GM12878 (cell line): ENCODE measurements at regions not wholly inside any gene's neighbourhood (a gene's known extent, or its start where the extent isn't known, plus 50 kb on each side); places are given as distances from the start of the nearest gene placed in this dataset.

Experiments
- ATAC-seq: fragments of 200-7000 bp; cut with Tn5 transposase; 3 replicates; pipeline ENCODE4 v1.9.1; 2020; ENCODE audit warnings: mild to moderate bottlenecking, moderate library complexity
- BruUV-seq: library from RNA; stranded (reverse); fragments of 400-500 nt; replicated peaks from 2 replicates; lab custom pipeline; 2021; lab: Mats Ljungman, UMichigan
- CTCF ChIA-PET: fragments of 300-600 bp; sonication (Branson Sonifier 250); formaldehyde crosslinking; extraction: SDS; loops from one replicate; lab custom pipeline; 2021; ENCODE audit warnings: inconsistent platforms; lab: Yijun Ruan, JAX
- POLR2A ChIA-PET: fragments of 350-600 bp; formaldehyde crosslinking; extraction: SDS; loops from one replicate; lab custom pipeline; 2021; ENCODE audit warnings: inconsistent platforms; lab: Charles Lee
- RAD21 ChIA-PET: fragments of 300-600 bp; sonication (Branson Sonifier 250); formaldehyde crosslinking; loops from one replicate; lab custom pipeline; 2023; ENCODE audit warnings: antibody characterized with exemption; ENCODE audit not compliant: unreplicated experiment; lab: Charles Lee
- SMC1A ChIA-PET: fragments of 300-600 bp; sonication (Branson Sonifier 250); formaldehyde crosslinking; loops from one replicate; lab custom pipeline; 2023; ENCODE audit not compliant: unreplicated experiment, uncharacterized antibody; lab: Charles Lee
- DNase-seq: peaks from one replicate; pipeline ENCODE4 v3.0.0-alpha.2; 2011; ENCODE audit warnings: low read depth, low spot score
- FAIRE-seq: peaks from 3 replicates; lab custom pipeline; 2011; peaks lifted over from hg19 to GRCh38; lab: Jason Lieb, UNC
- H2AFZ ChIP-seq: 2 replicates; pipeline ENCODE4 v1.6.0; 2011; ENCODE audit warnings: low read depth, low read length, control low read depth; ENCODE audit not compliant: control insufficient read depth
- H3K27ac ChIP-seq: 2 replicates; pipeline ENCODE4 v1.5.1; 2011; ENCODE audit warnings: control low read depth; ENCODE audit not compliant: control insufficient read depth, insufficient read depth
- H3K27me3 ChIP-seq, 2 experiments: replicated peaks in 1 of 2; 2 replicates each; pipeline versions ENCODE4 v1.6.0 to v1.6.1; 2011; ENCODE audit warnings: low read length in 1 of 2; ENCODE audit not compliant: control insufficient read depth in 2 of 2, insufficient read depth in 2 of 2
- H3K36me3 ChIP-seq, 2 experiments: 2 replicates each; pipeline ENCODE4 v1.5.1; 2011; ENCODE audit warnings: low read length in 1 of 2; ENCODE audit not compliant: control insufficient read depth in 2 of 2, insufficient read depth in 2 of 2
- H3K4me1 ChIP-seq: 2 replicates; pipeline ENCODE4 v1.6.1; 2011; ENCODE audit warnings: mild to moderate bottlenecking, low read length, moderate library complexity, mixed read lengths; ENCODE audit not compliant: control insufficient read depth, insufficient read depth
- H3K4me2 ChIP-seq: 2 replicates; pipeline ENCODE4 v1.6.0; 2011; ENCODE audit warnings: control low read depth; ENCODE audit not compliant: control insufficient read depth, insufficient read depth
- H3K4me3 ChIP-seq: fragments of 200-600 bp; sonication (generic); 2 replicates; pipeline ENCODE4 v1.5.1; 2016
- H3K79me2 ChIP-seq: 2 replicates; pipeline ENCODE4 v1.6.0; 2011; ENCODE audit warnings: low read length; ENCODE audit not compliant: control insufficient read depth, insufficient read depth
- H3K9ac ChIP-seq: 2 replicates; pipeline ENCODE4 v1.8.0; 2011; ENCODE audit warnings: low read length, control low read depth, mixed read lengths; ENCODE audit not compliant: control insufficient read depth, insufficient read depth
- H3K9me3 ChIP-seq: replicated peaks from 3 replicates; pipeline ENCODE4 v1.5.1; 2011; ENCODE audit warnings: mild to moderate bottlenecking, low read length; ENCODE audit not compliant: control insufficient read depth, insufficient read depth
- H4K20me1 ChIP-seq: 2 replicates; pipeline ENCODE4 v1.6.0; 2011; ENCODE audit not compliant: control insufficient read depth, insufficient read depth
- BRCA1 ChIP-seq: IDR thresholded peaks from 2 replicates; pipeline ENCODE4 v1.6.1; 2011; ENCODE audit warnings: low read depth, low read length, improper control_type of control experiment
- CHD1 ChIP-seq: IDR thresholded peaks from 2 replicates; pipeline ENCODE4 v1.6.1; 2012; ENCODE audit warnings: low read depth, low read length, improper control_type of control experiment
- EGR1 ChIP-seq, 2 experiments: IDR thresholded peaks; 1 replicate in 1 of 2; 2 replicates in 1 of 2; pipeline ENCODE4 v1.6.1; 2011 to 2012; ENCODE audit warnings: low read depth in 2 of 2, low read length in 2 of 2, borderline replicate concordance in 1 of 2, mild to moderate bottlenecking in 1 of 2, moderate library complexity in 1 of 2
- ETV6 ChIP-seq, 2 experiments: fragments of 450-650 bp in 1 of 2; IDR thresholded peaks in 1 of 2; conservative IDR thresholded peaks in 1 of 2; 2 replicates each; pipeline ENCODE4 v1.6.1; 2014; ENCODE audit warnings: antibody characterized with exemption in 1 of 2, borderline replicate concordance in 1 of 2, low read depth in 1 of 2, mild to moderate bottlenecking in 1 of 2, moderate library complexity in 1 of 2
- HCFC1 ChIP-seq: fragments of 150-350 bp; IDR thresholded peaks from 2 replicates; pipeline ENCODE4 v1.6.1; 2014; ENCODE audit warnings: low read length
- IRF4 ChIP-seq: IDR thresholded peaks from 2 replicates; pipeline ENCODE4 v1.6.1; 2011; ENCODE audit warnings: low read depth, low read length
- MAX ChIP-seq: IDR thresholded peaks from 2 replicates; pipeline ENCODE4 v1.6.1; 2012; ENCODE audit warnings: low read depth, low read length, improper control_type of control experiment
- MXI1 ChIP-seq: fragments of 150-350 bp; IDR thresholded peaks from 2 replicates; pipeline ENCODE4 v1.6.1; 2011; ENCODE audit warnings: low read depth, mild to moderate bottlenecking, inconsistent platforms, low read length, improper control_type of control experiment
- NFXL1 ChIP-seq: fragments of 450-650 bp; IDR thresholded peaks from 2 replicates; pipeline ENCODE4 v1.6.1; 2017; ENCODE audit warnings: antibody characterized with exemption, mild to moderate bottlenecking, borderline replicate concordance
- NR2F1 ChIP-seq: fragments of 450-650 bp; conservative IDR thresholded peaks from 2 replicates; pipeline ENCODE4 v1.6.1; 2017; ENCODE audit warnings: mild to moderate bottlenecking
- PAX5 ChIP-seq: IDR thresholded peaks from 2 replicates; pipeline ENCODE4 v1.6.1; 2011; ENCODE audit warnings: low read depth, low read length, borderline replicate concordance
- PAX8 ChIP-seq: fragments of 450-650 bp; IDR thresholded peaks from 2 replicates; pipeline ENCODE4 v1.6.1; 2017; ENCODE audit warnings: mild to moderate bottlenecking, moderate library complexity
- RELA ChIP-seq: fragments of 450-650 bp; IDR thresholded peaks from 2 replicates; pipeline ENCODE4 v1.8.0; 2014; ENCODE audit warnings: borderline replicate concordance; ENCODE audit not compliant: partially characterized antibody
- SRF ChIP-seq, 2 experiments: IDR thresholded peaks; 2 replicates each; pipeline ENCODE4 v1.6.1; 2011; ENCODE audit warnings: low read depth in 2 of 2, low read length in 2 of 2, mild to moderate bottlenecking in 1 of 2, moderate library complexity in 1 of 2
- SUPT20H ChIP-seq: IDR thresholded peaks from 2 replicates; pipeline ENCODE4 v1.6.1; 2011; ENCODE audit warnings: low read depth, mild to moderate bottlenecking, low read length, moderate library complexity, borderline replicate concordance; ENCODE audit not compliant: control insufficient read depth
- ZNF217 ChIP-seq: fragments of 450-650 bp; IDR thresholded peaks from 2 replicates; pipeline ENCODE4 v1.6.1; 2017; ENCODE audit warnings: antibody characterized with exemption, mild to moderate bottlenecking
- ZNF622 ChIP-seq: fragments of 450-650 bp; IDR thresholded peaks from 2 replicates; pipeline ENCODE4 v1.6.1; 2017; ENCODE audit warnings: mild to moderate bottlenecking, inconsistent platforms
- WGBS: methylation state at CpG from one replicate; pipeline ENCODE4 v1.1.6; 2016; ENCODE audit warnings: low lambda C conversion rate; ENCODE audit not compliant: insufficient replicate concordance, insufficient coverage; ENCODE audit errors: missing lambda C conversion rate; 5-methylcytosine and 5-hydroxymethylcytosine counted together
- in situ Hi-C: fragments of 300-500 bp; cut with MboI; formaldehyde crosslinking; loops from 9 replicates; pipeline ENCODE4 v1.14.3; 2018; ENCODE audit warnings: mixed read lengths
- intact Hi-C: fragments of 100-400 bp; cut with micrococcal nuclease; formaldehyde crosslinking; loops from one replicate; pipeline ENCODE4 v1.14.2; 2022; ENCODE audit not compliant: unreplicated experiment

DNA sequence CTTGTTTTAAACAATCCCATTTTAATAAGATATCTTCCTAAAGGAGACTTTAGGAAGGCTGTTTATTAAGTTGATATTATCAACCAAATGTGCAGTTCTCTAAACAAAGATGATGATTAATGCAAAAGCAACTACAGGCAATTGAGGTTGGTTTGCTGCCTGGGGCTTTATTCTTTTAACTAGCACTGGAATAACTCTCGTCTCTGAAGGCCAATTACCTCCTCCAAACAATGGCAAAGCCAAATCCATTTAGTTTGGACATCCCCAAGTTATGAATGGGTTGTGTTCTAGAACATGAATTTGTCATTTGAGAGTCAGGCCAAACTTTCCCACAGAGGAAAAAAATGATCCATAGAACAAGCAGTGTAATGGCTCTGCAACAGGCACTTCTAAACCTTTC, 114.1 kb downstream of the SLC16A9 start:
- Histone ChIP-seq H3K4me2 (no peak overlapping the region), H3K4me3 (no peak overlapping the region), H3K27me3 (no peaks in the 10 kb centered on the region), H3K9ac (no peak overlapping the region), H3K36me3 (no peaks in the 10 kb centered on the region), H2AFZ (no peak overlapping the region), H3K27ac (no peak overlapping the region), H3K4me1 (no peaks in the 10 kb centered on the region)
- ChIA-PET CTCF (no interaction called here), SMC1A (no interaction called here), RAD21 (no interaction called here)
- ATAC-seq (no peak), DNase-seq (no peak)
- WGBS: 4% methylated on average over 1 of the region's 1 CpG
- intact Hi-C loops: no loop called here
- in situ Hi-C loops: no loop called here
- TF ChIP-seq MAX: no peak
- TF ChIP-seq HCFC1: no peak
- TF ChIP-seq PAX8: no peak
- no peak for TF ChIP-seq ETV6 (conservative IDR thresholded peaks at IDR 0.05 in 1 of 2, IDR thresholded peaks at IDR 0.05 in 1 of 2; ENCODE audit: borderline replicate concordance in 1 of 2, low read depth in 1 of 2)
- no peak for TF ChIP-seq BRCA1
- TF ChIP-seq CHD1: no peak
- no peak for TF ChIP-seq IRF4
- no peak for TF ChIP-seq EGR1 (IDR thresholded peaks at IDR 0.05; ENCODE audit: borderline replicate concordance in 1 of 2, low read depth in 2 of 2, low read length in 2 of 2)
- TF ChIP-seq, all 136 proteins: peak for 0
- Histone ChIP-seq H3K79me2 (no peaks in the 10 kb centered on the region), H4K20me1 (no peaks in the 10 kb centered on the region), H3K9me3 (no peaks in the 10 kb centered on the region)
- POLR2A ChIA-PET: no interaction called here
- FAIRE-seq: no peak
- no TSS peak for BruUV-seq

DNA sequence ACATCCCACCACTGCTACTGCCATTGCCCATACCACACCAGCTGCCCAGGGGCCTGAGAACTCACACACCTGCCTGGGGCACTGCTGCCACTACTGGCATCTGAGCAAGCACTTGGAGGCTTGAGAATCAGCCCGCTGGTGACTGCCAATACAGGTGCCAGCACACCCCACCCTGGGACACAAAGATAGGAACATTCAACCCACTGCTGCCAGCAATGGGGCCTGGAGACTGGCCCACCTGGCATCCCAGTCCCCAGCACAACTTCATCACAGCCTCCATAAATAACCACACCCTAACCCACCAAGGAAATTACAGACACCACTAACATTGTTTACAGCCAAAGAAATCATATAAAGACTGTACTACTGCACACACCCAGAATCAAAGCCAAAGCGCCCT, 115.9 kb downstream of the SLC16A9 start:
- FAIRE-seq (no peak), DNase-seq (no peak), ATAC-seq (no peak)
- intact Hi-C loops (no loop called here), in situ Hi-C loops (no loop called here)
- Histone ChIP-seq H3K9ac (no peak overlapping the region), H3K79me2 (no peaks in the 10 kb centered on the region), H2AFZ (no peak overlapping the region), H3K9me3 (no peaks in the 10 kb centered on the region), H3K4me3 (no peak overlapping the region), H3K27ac (no peak overlapping the region), H3K36me3 (no peaks in the 10 kb centered on the region), H3K27me3 (no peaks in the 10 kb centered on the region), H3K4me2 (no peak overlapping the region), H4K20me1 (no peaks in the 10 kb centered on the region), H3K4me1 (no peaks in the 10 kb centered on the region)
- RAD21 ChIA-PET: no interaction called here
- no TSS peak for BruUV-seq
- POLR2A ChIA-PET: no interaction called here
- TF ChIP-seq NR2F1: no peak
- no peak for TF ChIP-seq SRF (IDR thresholded peaks at IDR 0.05; ENCODE audit: low read depth in 2 of 2, low read length in 2 of 2)
- TF ChIP-seq MXI1: no peak
- no peak for TF ChIP-seq ZNF622
- TF ChIP-seq ETV6 (conservative IDR thresholded peaks at IDR 0.05 in 1 of 2, IDR thresholded peaks at IDR 0.05 in 1 of 2; ENCODE audit: borderline replicate concordance in 1 of 2, low read depth in 1 of 2): no peak
- no peak for TF ChIP-seq PAX5
- no peak for TF ChIP-seq RELA
- TF ChIP-seq SUPT20H: no peak
- no peak for TF ChIP-seq PAX8
- no peak for TF ChIP-seq BRCA1
- no peak for TF ChIP-seq NFXL1
- no peak for TF ChIP-seq ZNF217
- 39% methylated on average over 2 of the region's 2 CpGs for WGBS
- CTCF ChIA-PET: no interaction called here
- SMC1A ChIA-PET: no interaction called here
